Activated naive CD4-positive, alpha-beta T cell treated with anti-CD3 and anti-CD28 coated beads, Interleukin-2, amount 50 U/mL, for 24 hours (primary cell): ENCODE measurements at regions not wholly inside any gene's neighbourhood (a gene's known extent, or its start where the extent isn't known, plus 50 kb on each side); places are given as distances from the start of the nearest gene placed in this dataset.
"Not testable (repeated sequence)": the region's sequence is repeated elsewhere in the genome, so short reads cannot be mapped to it uniquely, and the experiment has no call there.

Experiments
- H3K27ac Mint-ChIP-seq: one replicate; pipeline ENCODE4 v1.8.0; 2021; ENCODE audit warnings: mild to moderate bottlenecking, mixed read lengths
- H3K27me3 Mint-ChIP-seq: one replicate; pipeline ENCODE4 v1.8.0; 2021; ENCODE audit warnings: mixed read lengths
- H3K36me3 Mint-ChIP-seq: one replicate; pipeline ENCODE4 v1.8.0; 2021; ENCODE audit warnings: mixed read lengths
- H3K4me1 Mint-ChIP-seq: one replicate; pipeline ENCODE4 v1.8.0; 2021; ENCODE audit warnings: mixed read lengths
- H3K4me3 Mint-ChIP-seq: one replicate; pipeline ENCODE4 v1.8.0; 2021; ENCODE audit warnings: mild to moderate bottlenecking, mixed read lengths
- H3K9me3 Mint-ChIP-seq: one replicate; pipeline ENCODE4 v1.8.0; 2021; ENCODE audit warnings: mixed read lengths

- Mint-ChIP-seq H3K27ac (no peak overlapping the region), H3K4me3 (no peak overlapping the region), H3K9me3 (no peaks in the 10 kb centered on the region), H3K36me3 (no peaks in the 10 kb centered on the region), H3K27me3 (no peaks in the 10 kb centered on the region), H3K4me1 (peaks cover 15% of the 10 kb centered on the region)
These were observed 50.9 kb upstream of the OLIG3 start for GRCh38 chr6:137545073-137545472.

GRCh38 chr6:137547186-137547585, 53.0 kb upstream of the OLIG3 start:
- Mint-ChIP-seq H3K4me1 (peaks cover 11% of the 10 kb centered on the region), H3K27ac (no peak overlapping the region), H3K27me3 (no peaks in the 10 kb centered on the region), H3K36me3 (no peaks in the 10 kb centered on the region), H3K4me3 (no peak overlapping the region), H3K9me3 (no peaks in the 10 kb centered on the region)

- Mint-ChIP-seq H3K9me3 (no peaks in the 10 kb centered on the region), H3K4me1 (peaks cover 8% of the 10 kb centered on the region), H3K27ac (no peak overlapping the region), H3K4me3 (no peak overlapping the region), H3K27me3 (no peaks in the 10 kb centered on the region), H3K36me3 (no peaks in the 10 kb centered on the region)
These were observed 53.4 kb upstream of the OLIG3 start for GRCh38 chr6:137547601-137548000.

GRCh38 chr6:137549106-137549505, 54.9 kb upstream of the OLIG3 start:
- no peak overlapping the region for H3K4me3 Mint-ChIP-seq
- H3K27me3 Mint-ChIP-seq, result no peaks in the 10 kb centered on the region
- H3K27ac Mint-ChIP-seq, result no peak overlapping the region
- no peaks in the 10 kb centered on the region for H3K36me3 Mint-ChIP-seq
- H3K4me1 Mint-ChIP-seq, result no peaks in the 10 kb centered on the region
- no peaks in the 10 kb centered on the region for H3K9me3 Mint-ChIP-seq

GRCh38 chr6:137550535-137550934, 56.3 kb upstream of the OLIG3 start:
- H3K9me3 Mint-ChIP-seq, result no peaks in the 10 kb centered on the region
- H3K4me3 Mint-ChIP-seq, result no peak overlapping the region
- no peak overlapping the region for H3K27ac Mint-ChIP-seq
- H3K27me3 Mint-ChIP-seq, result no peaks in the 10 kb centered on the region
- no peaks in the 10 kb centered on the region for H3K4me1 Mint-ChIP-seq
- H3K36me3 Mint-ChIP-seq, result peaks cover 1% of the 10 kb centered on the region

GRCh38 chr6:137552146-137552545, 58.0 kb upstream of the OLIG3 start:
- no peak overlapping the region for H3K27ac Mint-ChIP-seq
- peaks cover 6% of the 10 kb centered on the region for H3K4me1 Mint-ChIP-seq
- H3K36me3 Mint-ChIP-seq, result peaks cover 4% of the 10 kb centered on the region
- H3K27me3 Mint-ChIP-seq, result no peaks in the 10 kb centered on the region
- H3K4me3 Mint-ChIP-seq, result no peak overlapping the region
- no peaks in the 10 kb centered on the region for H3K9me3 Mint-ChIP-seq

GRCh38 chr6:137552809-137553208, 58.6 kb upstream of the OLIG3 start:
- Mint-ChIP-seq H3K27ac (no peak overlapping the region), H3K36me3 (peaks cover 4% of the 10 kb centered on the region), H3K27me3 (no peaks in the 10 kb centered on the region), H3K4me1 (peaks cover 6% of the 10 kb centered on the region), H3K9me3 (no peaks in the 10 kb centered on the region), H3K4me3 (no peak overlapping the region)

GRCh38 chr6:137559521-137560183, 65.5 kb upstream of the OLIG3 start:
- H3K36me3 Mint-ChIP-seq, H3K27me3 Mint-ChIP-seq: not testable (repeated sequence)
- H3K9me3 Mint-ChIP-seq, result peaks cover 11% of the 10 kb centered on the region
- peaks cover 46% of the 10 kb centered on the region for H3K4me1 Mint-ChIP-seq
- peak overlapping the region; percentile 73 for H3K4me3 Mint-ChIP-seq
- H3K27ac Mint-ChIP-seq, result peak overlapping the region; percentile 90

- peak overlapping the region; percentile 73 for H3K4me3 Mint-ChIP-seq
- H3K27ac Mint-ChIP-seq, result peak overlapping the region; percentile 90
- peaks cover 46% of the 10 kb centered on the region for H3K4me1 Mint-ChIP-seq
- H3K9me3 Mint-ChIP-seq, result peaks cover 11% of the 10 kb centered on the region
- no peaks in the 10 kb centered on the region for H3K27me3 Mint-ChIP-seq
- H3K36me3 Mint-ChIP-seq, result peaks cover 8% of the 10 kb centered on the region
These were observed 66.0 kb upstream of the OLIG3 start for GRCh38 chr6:137560184-137560563.

GRCh38 chr6:137568067-137568466, 73.9 kb upstream of the OLIG3 start:
- Mint-ChIP-seq H3K27ac (no peak overlapping the region), H3K9me3 (peaks cover 3% of the 10 kb centered on the region), H3K4me1 (peaks cover 5% of the 10 kb centered on the region), H3K36me3 (no peaks in the 10 kb centered on the region), H3K4me3 (no peak overlapping the region), H3K27me3 (no peaks in the 10 kb centered on the region)

- Mint-ChIP-seq H3K27ac (no peak overlapping the region), H3K4me3 (no peak overlapping the region), H3K4me1 (peaks cover 5% of the 10 kb centered on the region), H3K9me3 (no peaks in the 10 kb centered on the region), H3K36me3 (no peaks in the 10 kb centered on the region), H3K27me3 (no peaks in the 10 kb centered on the region)
These were observed 76.2 kb upstream of the OLIG3 start for GRCh38 chr6:137570393-137570792.

- Mint-ChIP-seq H3K27me3 (no peaks in the 10 kb centered on the region), H3K36me3 (no peaks in the 10 kb centered on the region), H3K27ac (no peak overlapping the region), H3K4me3 (no peak overlapping the region), H3K9me3 (no peaks in the 10 kb centered on the region), H3K4me1 (peaks cover 5% of the 10 kb centered on the region)
These were observed 77.7 kb upstream of the OLIG3 start for GRCh38 chr6:137571854-137572253.

- Mint-ChIP-seq H3K36me3 (no peaks in the 10 kb centered on the region), H3K4me1 (peaks cover 5% of the 10 kb centered on the region), H3K27ac (no peak overlapping the region), H3K9me3 (no peaks in the 10 kb centered on the region), H3K27me3 (no peaks in the 10 kb centered on the region), H3K4me3 (no peak overlapping the region)
These were observed 79.5 kb upstream of the OLIG3 start for GRCh38 chr6:137573739-137574138.

GRCh38 chr6:137579612-137580011, 85.4 kb upstream of the OLIG3 start:
- H3K4me1 Mint-ChIP-seq, result no peaks in the 10 kb centered on the region
- no peaks in the 10 kb centered on the region for H3K27me3 Mint-ChIP-seq
- H3K36me3 Mint-ChIP-seq, result no peaks in the 10 kb centered on the region
- no peak overlapping the region for H3K4me3 Mint-ChIP-seq
- H3K27ac Mint-ChIP-seq, result no peak overlapping the region
- H3K9me3 Mint-ChIP-seq, result no peaks in the 10 kb centered on the region

- Mint-ChIP-seq H3K4me3 (no peak overlapping the region), H3K27me3 (no peaks in the 10 kb centered on the region), H3K36me3 (no peaks in the 10 kb centered on the region), H3K4me1 (no peaks in the 10 kb centered on the region), H3K9me3 (no peaks in the 10 kb centered on the region), H3K27ac (no peak overlapping the region)
These were observed 87.0 kb upstream of the OLIG3 start for GRCh38 chr6:137581019-137581707.

- H3K4me1 Mint-ChIP-seq, H3K27ac Mint-ChIP-seq, H3K9me3 Mint-ChIP-seq, H3K27me3 Mint-ChIP-seq, H3K36me3 Mint-ChIP-seq, H3K4me3 Mint-ChIP-seq: not testable (repeated sequence)
These were observed 89.3 kb upstream of the OLIG3 start for GRCh38 chr6:137583519-137583918.

- no peak overlapping the region for H3K4me3 Mint-ChIP-seq
- peaks cover 17% of the 10 kb centered on the region for H3K9me3 Mint-ChIP-seq
- H3K4me1 Mint-ChIP-seq, result peaks cover 13% of the 10 kb centered on the region
- H3K27me3 Mint-ChIP-seq, result peaks cover 8% of the 10 kb centered on the region
- H3K27ac Mint-ChIP-seq, result no peak overlapping the region
- peaks cover 10% of the 10 kb centered on the region for H3K36me3 Mint-ChIP-seq
These were observed 94.3 kb upstream of the OLIG3 start for GRCh38 chr6:137588472-137588871.
